Naive thymus-derived CD4-positive, alpha-beta T cell (primary cell): ENCODE measurements at regions not wholly inside any gene's neighbourhood (a gene's known extent, or its start where the extent isn't known, plus 50 kb on each side); places are given as distances from the start of the nearest gene placed in this dataset.

Experiments used
- ATAC-seq: fragments of 150-1000 bp; cut with Tn5 transposase; 2 replicates; pipeline ENCODE4 v1.10.0; 2021; ENCODE audit warnings: mild to moderate bottlenecking, moderate library complexity
- CTCF ChIA-PET: fragments of 350-600 bp; sonication (Branson Sonifier 250); formaldehyde crosslinking; loops from one replicate; lab custom pipeline; 2021; ENCODE audit warnings: antibody characterized with exemption; lab: Charles Lee
- POLR2A ChIA-PET: fragments of 350-600 bp; sonication (Branson Sonifier 250); formaldehyde crosslinking; loops from one replicate; lab custom pipeline; 2021; ENCODE audit warnings: antibody characterized with exemption, inconsistent platforms; lab: Charles Lee
- DNase-seq, 9 donors: peaks; one replicate each; pipeline versions ENCODE4 v3.0.0 to v3.0.0-alpha.2; 2020 to 2022; ENCODE audit warnings: mixed read lengths in 1 of 9
- H3K27ac ChIP-seq: one replicate; pipeline ENCODE4 v1.7.0; 2013; ENCODE audit warnings: mild to moderate bottlenecking, low read depth, low read length, moderate library complexity
- H3K27me3 ChIP-seq, 2 donors: one replicate each; pipeline ENCODE4 v1.7.0; 2013; ENCODE audit warnings: low read length in 2 of 2, mild to moderate bottlenecking in 2 of 2, moderate library complexity in 2 of 2; ENCODE audit not compliant: control insufficient read depth in 2 of 2, insufficient read depth in 2 of 2
- H3K36me3 ChIP-seq, 3 experiments: 1 replicate in 2 of 3; 2 replicates in 1 of 3; pipeline ENCODE4 v1.7.0; 2013; ENCODE audit warnings: low read length in 3 of 3, mild to moderate bottlenecking in 3 of 3, moderate library complexity in 1 of 3; ENCODE audit not compliant: insufficient read depth in 3 of 3, control insufficient read depth in 2 of 3
- H3K4me1 ChIP-seq, 2 donors: one replicate each; pipeline ENCODE4 v1.7.0; 2013; ENCODE audit warnings: low read length in 2 of 2, mild to moderate bottlenecking in 2 of 2, moderate library complexity in 1 of 2; ENCODE audit not compliant: control insufficient read depth in 2 of 2, insufficient read depth in 2 of 2
- H3K4me3 ChIP-seq: 2 replicates; pipeline ENCODE4 v1.7.0; 2013; ENCODE audit warnings: mild to moderate bottlenecking, low read length
- H3K9me3 ChIP-seq, 3 experiments: 1 replicate in 2 of 3; 2 replicates in 1 of 3; pipeline ENCODE4 v1.7.0; 2013; ENCODE audit warnings: low read length in 3 of 3; ENCODE audit not compliant: control insufficient read depth in 2 of 3
- H3K27ac Mint-ChIP-seq, 9 donors: one replicate each; pipeline ENCODE4 v1.8.0; 2020 to 2022; ENCODE audit warnings: mixed read lengths in 9 of 9, mild to moderate bottlenecking in 8 of 9, moderate library complexity in 5 of 9, inconsistent platforms in 2 of 9
- H3K27me3 Mint-ChIP-seq, 5 donors: one replicate each; pipeline ENCODE4 v1.8.0; 2021 to 2022; ENCODE audit warnings: mixed read lengths in 5 of 5, mild to moderate bottlenecking in 1 of 5
- H3K36me3 Mint-ChIP-seq, 5 donors: one replicate each; pipeline ENCODE4 v1.8.0; 2020 to 2022; ENCODE audit warnings: mixed read lengths in 5 of 5, mild to moderate bottlenecking in 3 of 5, inconsistent platforms in 1 of 5
- H3K4me1 Mint-ChIP-seq, 7 donors: one replicate each; pipeline ENCODE4 v1.8.0; 2020 to 2022; ENCODE audit warnings: mixed read lengths in 7 of 7, mild to moderate bottlenecking in 3 of 7, inconsistent platforms in 1 of 7
- H3K4me3 Mint-ChIP-seq, 10 donors: one replicate each; pipeline ENCODE4 v1.8.0; 2020 to 2022; ENCODE audit warnings: mild to moderate bottlenecking in 10 of 10, mixed read lengths in 10 of 10, moderate library complexity in 6 of 10, inconsistent platforms in 2 of 10
- H3K9me3 Mint-ChIP-seq, 11 donors: one replicate each; pipeline ENCODE4 v1.8.0; 2020 to 2022; ENCODE audit warnings: mixed read lengths in 11 of 11, mild to moderate bottlenecking in 4 of 11, inconsistent platforms in 1 of 11, moderate library complexity in 1 of 11
- intact Hi-C, 2 donors: fragments of 100-400 bp; cut with micrococcal nuclease; formaldehyde crosslinking; loops; one replicate each; pipeline ENCODE4 v1.15.1; 2023

DNA sequence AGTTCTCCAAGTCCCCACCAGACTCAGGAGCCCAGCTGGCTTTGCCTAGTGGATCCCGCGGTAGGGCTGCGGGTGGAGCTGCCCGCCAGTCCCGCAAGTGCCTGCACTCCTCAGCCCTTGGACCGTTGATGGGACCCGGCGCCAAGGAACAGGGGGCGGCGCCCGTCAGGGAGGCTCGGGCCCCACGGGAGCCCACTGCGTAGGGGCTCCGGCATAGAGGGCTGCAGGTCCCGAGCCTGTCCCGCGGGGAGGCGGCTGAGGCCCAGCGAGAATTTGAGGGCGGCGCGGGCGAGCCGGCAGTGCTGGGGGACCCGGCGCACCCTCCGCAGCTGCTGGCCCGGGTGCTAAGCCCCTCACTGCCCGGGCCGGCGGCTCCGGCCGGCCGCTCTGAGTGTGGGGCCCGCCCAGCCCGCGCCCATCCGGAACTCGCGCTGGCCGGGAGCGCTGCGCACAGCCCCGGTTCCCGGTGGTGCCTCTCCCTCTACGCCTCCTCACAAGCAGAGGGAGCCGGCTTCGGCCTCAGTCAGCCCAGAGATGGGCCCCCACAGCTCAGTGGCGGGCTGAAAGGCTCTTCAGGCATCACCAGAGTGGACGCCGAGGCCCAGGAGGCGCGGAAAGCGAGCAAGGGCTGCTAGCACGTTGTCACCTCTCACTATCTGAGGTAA, 452.4 kb upstream of the LRFN5 start:
- Mint-ChIP-seq H3K4me1 (no peaks in the 10 kb centered on the region), H3K27me3 (no peaks in the 10 kb centered on the region), H3K4me3 (no peak overlapping the region), H3K36me3 (no peaks in the 10 kb centered on the region), H3K9me3 (peaks cover 0 to 14% (median 4%) of the 10 kb centered on the region in 11 donors), H3K27ac (no peak overlapping the region)
- CTCF ChIA-PET: no interaction called here
- H3K27me3 ChIP-seq: no peaks in the 10 kb centered on the region
- H3K4me3 ChIP-seq: no peak overlapping the region
- H3K36me3 ChIP-seq: no peaks in the 10 kb centered on the region
- POLR2A ChIA-PET: no interaction called here
- ATAC-seq (no peak), DNase-seq (no peak)
- intact Hi-C loops: no loop called here
- H3K9me3 ChIP-seq: no peaks in the 10 kb centered on the region
- no peak overlapping the region for H3K27ac ChIP-seq
- H3K4me1 ChIP-seq: no peaks in the 10 kb centered on the region

DNA sequence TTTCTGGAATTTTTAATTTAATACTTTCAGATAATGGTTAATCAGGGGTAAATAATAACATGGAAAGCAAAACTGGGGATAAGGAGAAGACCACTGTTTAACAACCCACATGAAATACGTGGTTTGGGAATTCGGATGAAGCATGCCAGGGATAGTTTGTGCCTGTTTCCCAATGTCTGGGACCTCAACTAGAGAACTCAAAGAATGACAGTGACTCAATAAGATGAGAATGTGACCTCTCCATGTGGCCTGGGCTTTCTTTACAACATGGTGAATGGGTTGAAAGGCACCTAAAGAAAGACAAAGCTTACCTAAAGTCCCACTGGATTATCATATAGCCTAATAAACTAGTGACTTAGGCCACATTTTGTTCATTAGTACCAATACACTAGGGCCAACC, 460.3 kb upstream of the LRFN5 start:
- no peaks in the 10 kb centered on the region for H3K36me3 Mint-ChIP-seq
- ATAC-seq: no peak
- POLR2A ChIA-PET: no interaction called here

GRCh38 chr14:41144370-41144769, 462.3 kb upstream of the LRFN5 start:
- Mint-ChIP-seq H3K36me3 (no peaks in the 10 kb centered on the region), H3K4me3 (no peak overlapping the region), H3K27me3 (no peaks in the 10 kb centered on the region), H3K9me3 (peaks cover 0 to 5% (median 0%) of the 10 kb centered on the region in 11 donors), H3K27ac (no peak overlapping the region), H3K4me1 (no peaks in the 10 kb centered on the region)
- POLR2A ChIA-PET: no interaction called here
- no peaks in the 10 kb centered on the region for H3K36me3 ChIP-seq
- H3K4me3 ChIP-seq: no peak overlapping the region
- no peaks in the 10 kb centered on the region for H3K9me3 ChIP-seq
- H3K27ac ChIP-seq: no peak overlapping the region
- ATAC-seq (no peak), DNase-seq (no peak)
- H3K4me1 ChIP-seq: no peaks in the 10 kb centered on the region
- no peaks in the 10 kb centered on the region for H3K27me3 ChIP-seq
- intact Hi-C loops: no loop called here
- CTCF ChIA-PET: no interaction called here

More for the DNA sequence above, 460.3 kb upstream of the LRFN5 start:
- Histone ChIP-seq H3K4me1 (no peaks in the 10 kb centered on the region), H3K36me3 (no peaks in the 10 kb centered on the region), H3K4me3 (no peak overlapping the region), H3K9me3 (no peaks in the 10 kb centered on the region), H3K27ac (no peak overlapping the region), H3K27me3 (no peaks in the 10 kb centered on the region)
- intact Hi-C loops: no loop called here
- no peak for DNase-seq
- Mint-ChIP-seq H3K9me3 (peaks cover 0 to 5% (median 0%) of the 10 kb centered on the region in 11 donors), H3K4me1 (no peaks in the 10 kb centered on the region), H3K4me3 (no peak overlapping the region), H3K27ac (no peak overlapping the region), H3K27me3 (no peaks in the 10 kb centered on the region)
- CTCF ChIA-PET: no interaction called here

GRCh38 chr14:41137741-41138140, 468.9 kb upstream of the LRFN5 start:
- no peak overlapping the region for H3K4me3 Mint-ChIP-seq
- Histone ChIP-seq H3K36me3 (no peaks in the 10 kb centered on the region), H3K27ac (no peak overlapping the region), H3K4me3 (no peak overlapping the region), H3K4me1 (no peaks in the 10 kb centered on the region), H3K27me3 (no peaks in the 10 kb centered on the region), H3K9me3 (no peaks in the 10 kb centered on the region)
- H3K36me3 Mint-ChIP-seq: no peaks in the 10 kb centered on the region
- H3K9me3 Mint-ChIP-seq: peaks cover 0 to 10% (median 1%) of the 10 kb centered on the region in 11 donors
- no peaks in the 10 kb centered on the region for H3K27me3 Mint-ChIP-seq
- intact Hi-C loops: no loop called here
- no peak overlapping the region for H3K27ac Mint-ChIP-seq
- DNase-seq (no peak), ATAC-seq (no peak)
- no peaks in the 10 kb centered on the region for H3K4me1 Mint-ChIP-seq
- CTCF ChIA-PET: no interaction called here
- POLR2A ChIA-PET: no interaction called here

GRCh38 chr14:41130274-41130673, 476.4 kb upstream of the LRFN5 start:
- H3K4me1 ChIP-seq: no peaks in the 10 kb centered on the region
- intact Hi-C loops: no loop called here
- no peak overlapping the region for H3K4me3 ChIP-seq
- DNase-seq (no peak), ATAC-seq (no peak)
- POLR2A ChIA-PET: no interaction called here
- Mint-ChIP-seq H3K4me3 (no peak overlapping the region), H3K27ac (no peak overlapping the region), H3K27me3 (no peaks in the 10 kb centered on the region), H3K4me1 (no peaks in the 10 kb centered on the region), H3K36me3 (no peaks in the 10 kb centered on the region), H3K9me3 (peaks cover 0 to 7% (median 3%) of the 10 kb centered on the region in 11 donors)
- no peaks in the 10 kb centered on the region for H3K9me3 ChIP-seq
- no peaks in the 10 kb centered on the region for H3K27me3 ChIP-seq
- H3K36me3 ChIP-seq: no peaks in the 10 kb centered on the region
- no peak overlapping the region for H3K27ac ChIP-seq
- CTCF ChIA-PET: no interaction called here

- no peak overlapping the region for H3K4me3 ChIP-seq
- Mint-ChIP-seq H3K36me3 (no peaks in the 10 kb centered on the region), H3K27ac (no peak overlapping the region), H3K27me3 (no peaks in the 10 kb centered on the region), H3K9me3 (peaks cover 0 to 2% (median 0%) of the 10 kb centered on the region in 11 donors), H3K4me1 (no peaks in the 10 kb centered on the region), H3K4me3 (no peak overlapping the region)
- ChIA-PET POLR2A (no interaction called here), CTCF (no interaction called here)
- H3K27ac ChIP-seq: no peak overlapping the region
- H3K27me3 ChIP-seq: no peaks in the 10 kb centered on the region
- DNase-seq (no peak), ATAC-seq (no peak)
- intact Hi-C loops: no loop called here
- H3K4me1 ChIP-seq: no peaks in the 10 kb centered on the region
- no peaks in the 10 kb centered on the region for H3K36me3 ChIP-seq
- H3K9me3 ChIP-seq: no peaks in the 10 kb centered on the region
Observed at GRCh38 chr14:41120402-41120801, 486.3 kb upstream of the LRFN5 start.

DNA sequence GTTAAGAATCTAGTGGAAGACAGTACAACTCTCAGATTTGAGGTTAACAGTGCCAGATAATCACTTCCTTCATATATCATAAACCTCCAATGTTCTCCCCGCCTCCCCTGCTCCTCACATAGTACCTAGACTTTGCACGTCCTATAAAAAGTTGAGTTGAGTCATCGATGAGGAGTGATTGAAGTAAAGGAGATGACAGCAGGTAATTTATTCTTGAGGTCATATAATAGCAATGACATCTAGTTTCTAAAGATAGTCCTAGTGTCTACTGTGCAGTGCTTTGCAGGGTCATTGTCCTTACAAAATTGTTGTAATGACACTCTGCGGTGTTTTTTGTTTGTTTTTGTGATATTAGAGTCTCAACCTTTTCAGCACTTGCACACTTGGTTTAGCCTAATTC, 510.5 kb upstream of the LRFN5 start:
- DNase-seq (no peak), ATAC-seq (no peak)
- H3K36me3 Mint-ChIP-seq: no peaks in the 10 kb centered on the region
- H3K4me3 Mint-ChIP-seq: no peak overlapping the region
- Histone ChIP-seq H3K36me3 (no peaks in the 10 kb centered on the region), H3K4me3 (no peak overlapping the region), H3K27ac (no peak overlapping the region), H3K9me3 (no peaks in the 10 kb centered on the region), H3K27me3 (no peaks in the 10 kb centered on the region), H3K4me1 (no peaks in the 10 kb centered on the region)
- H3K4me1 Mint-ChIP-seq: no peaks in the 10 kb centered on the region
- no peak overlapping the region for H3K27ac Mint-ChIP-seq
- intact Hi-C loops: no loop called here
- peaks cover 1 to 13% (median 7%) of the 10 kb centered on the region in 11 donors for H3K9me3 Mint-ChIP-seq
- H3K27me3 Mint-ChIP-seq: no peaks in the 10 kb centered on the region
- ChIA-PET CTCF (no interaction called here), POLR2A (no interaction called here)
